COR-L47 (cell line): ENCODE measurements at regions not wholly inside any gene's neighbourhood (a gene's known extent, or its start where the extent isn't known, plus 50 kb on each side); places are given as distances from the start of the nearest gene placed in this dataset.

Experiments
- DNase-seq: peaks from one replicate; lab custom pipeline; 2025; lab: John Stamatoyannopoulos, UW

GRCh38 chr12:97336900-97337751 is 125.5 kb upstream of the RMST start:
- DNase-seq: no peak

- no peak for DNase-seq
Observed at GRCh38 chr12:97342130-97342529, 120.5 kb upstream of the RMST start.

- no peak for DNase-seq
Observed at GRCh38 chr12:97347956-97348355, 114.6 kb upstream of the RMST start.

GRCh38 chr12:97358361-97358760 is 104.2 kb upstream of the RMST start:
- DNase-seq: no peak

- no peak for DNase-seq
Observed at GRCh38 chr12:97359021-97359690, 103.4 kb upstream of the RMST start.

GRCh38 chr12:97363693-97364092 is 98.9 kb upstream of the RMST start:
- no peak for DNase-seq

GRCh38 chr12:97368462-97369163 is 94.0 kb upstream of the RMST start:
- DNase-seq: no peak

- no peak for DNase-seq
Observed at GRCh38 chr12:97375310-97375709, 87.3 kb upstream of the RMST start.

- DNase-seq: no peak
Observed at GRCh38 chr12:97380440-97380839, 82.2 kb upstream of the RMST start.

- no peak for DNase-seq
Observed at GRCh38 chr12:97385121-97385520, 77.5 kb upstream of the RMST start.

- no peak for DNase-seq
Observed at GRCh38 chr12:97386133-97386581, 76.4 kb upstream of the RMST start.

GRCh38 chr12:97387844-97388243 is 74.8 kb upstream of the RMST start:
- no peak for DNase-seq

- no peak for DNase-seq
Observed at GRCh38 chr12:97394657-97395056, 67.9 kb upstream of the RMST start.

- no peak for DNase-seq
Observed at GRCh38 chr12:97397008-97397407, 65.6 kb upstream of the RMST start.

- no peak for DNase-seq
Observed at GRCh38 chr12:97398704-97399103, 63.9 kb upstream of the RMST start.

GRCh38 chr12:97404093-97404492 is 58.5 kb upstream of the RMST start:
- DNase-seq: no peak

GRCh38 chr12:97404543-97404942 is 58.1 kb upstream of the RMST start:
- peak; percentile 63 for DNase-seq

GRCh38 chr12:97408363-97408762 is 54.2 kb upstream of the RMST start:
- no peak for DNase-seq

- no peak for DNase-seq
Observed at GRCh38 chr12:97411341-97411740, 51.3 kb upstream of the RMST start.
